DND-41 (cell line): ENCODE measurements at regions not wholly inside any gene's neighbourhood (a gene's known extent, or its start where the extent isn't known, plus 50 kb on each side); places are given as distances from the start of the nearest gene placed in this dataset.

Source experiments
- EZH2 ChIP-seq: IDR thresholded peaks from 3 replicates; pipeline ENCODE4 v1.6.1; 2012; ENCODE audit warnings: borderline replicate concordance, low read depth, mild to moderate bottlenecking, moderate library complexity, low read length, inconsistent platforms; ENCODE audit not compliant: severe bottlenecking
- TF ChIP-seq, protein P1 (sequence below): IDR thresholded peaks from 2 replicates; pipeline ENCODE4 v1.5.1; 2012; ENCODE audit warnings: borderline replicate concordance, low read length, moderate library complexity, mild to moderate bottlenecking; ENCODE audit not compliant: poor library complexity, severe bottlenecking; ENCODE audit errors: extremely low read depth

DNA sequence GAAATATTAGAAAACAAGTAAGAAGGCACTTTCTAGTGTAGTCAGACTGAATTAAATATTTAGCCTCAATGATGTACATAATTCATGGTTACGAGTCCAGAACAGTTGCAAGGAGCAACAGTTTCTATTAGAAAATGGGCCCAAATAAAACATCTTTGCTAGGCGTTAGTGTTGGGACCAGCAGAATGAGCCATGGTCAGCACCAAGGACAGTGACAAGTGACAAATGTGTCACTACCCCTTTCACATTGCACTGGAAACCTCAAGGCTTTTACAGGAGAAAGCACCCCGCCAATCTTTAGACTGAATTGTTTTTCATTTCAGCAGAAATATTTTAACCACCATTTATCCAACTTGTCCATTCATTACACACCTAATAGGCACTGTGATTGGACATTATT lies 301.3 kb upstream of the ADCY2 start:
- TF ChIP-seq EZH2, result no peak
- TF ChIP-seq, protein P1, sequence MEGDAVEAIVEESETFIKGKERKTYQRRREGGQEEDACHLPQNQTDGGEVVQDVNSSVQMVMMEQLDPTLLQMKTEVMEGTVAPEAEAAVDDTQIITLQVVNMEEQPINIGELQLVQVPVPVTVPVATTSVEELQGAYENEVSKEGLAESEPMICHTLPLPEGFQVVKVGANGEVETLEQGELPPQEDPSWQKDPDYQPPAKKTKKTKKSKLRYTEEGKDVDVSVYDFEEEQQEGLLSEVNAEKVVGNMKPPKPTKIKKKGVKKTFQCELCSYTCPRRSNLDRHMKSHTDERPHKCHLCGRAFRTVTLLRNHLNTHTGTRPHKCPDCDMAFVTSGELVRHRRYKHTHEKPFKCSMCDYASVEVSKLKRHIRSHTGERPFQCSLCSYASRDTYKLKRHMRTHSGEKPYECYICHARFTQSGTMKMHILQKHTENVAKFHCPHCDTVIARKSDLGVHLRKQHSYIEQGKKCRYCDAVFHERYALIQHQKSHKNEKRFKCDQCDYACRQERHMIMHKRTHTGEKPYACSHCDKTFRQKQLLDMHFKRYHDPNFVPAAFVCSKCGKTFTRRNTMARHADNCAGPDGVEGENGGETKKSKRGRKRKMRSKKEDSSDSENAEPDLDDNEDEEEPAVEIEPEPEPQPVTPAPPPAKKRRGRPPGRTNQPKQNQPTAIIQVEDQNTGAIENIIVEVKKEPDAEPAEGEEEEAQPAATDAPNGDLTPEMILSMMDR, result no peak
